GM18499 (cell line): ENCODE measurements at regions not wholly inside any gene's neighbourhood (a gene's known extent, or its start where the extent isn't known, plus 50 kb on each side); places are given as distances from the start of the nearest gene placed in this dataset.

Experiments
- ATAC-seq: cut with Tn5 transposase; IDR thresholded peaks from one replicate; pipeline ENCODE4 v1.9.1; 2021; ENCODE audit warnings: moderate number of reproducible peaks; ENCODE audit not compliant: insufficient read depth, unreplicated experiment

DNA sequence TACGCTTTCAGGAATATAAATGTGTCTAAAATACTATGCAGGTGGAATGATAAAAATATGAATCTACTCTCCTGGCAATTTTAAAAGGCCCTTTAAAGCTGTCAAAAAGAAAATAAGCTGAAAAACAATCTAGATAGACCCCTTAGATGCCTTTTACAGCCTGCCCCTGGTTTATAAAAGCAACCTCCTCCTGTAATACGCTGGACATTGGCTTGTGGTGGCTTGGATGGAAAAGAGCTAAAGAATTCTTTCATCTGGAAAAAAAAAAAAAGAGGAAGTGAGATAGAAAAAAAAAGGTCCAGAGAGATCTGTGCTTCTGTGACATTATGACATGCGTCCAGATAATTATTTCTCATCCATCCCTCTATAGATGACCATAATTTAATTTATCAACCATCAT, 115.9 kb upstream of the NRSN1 start:
- no peak for ATAC-seq

DNA sequence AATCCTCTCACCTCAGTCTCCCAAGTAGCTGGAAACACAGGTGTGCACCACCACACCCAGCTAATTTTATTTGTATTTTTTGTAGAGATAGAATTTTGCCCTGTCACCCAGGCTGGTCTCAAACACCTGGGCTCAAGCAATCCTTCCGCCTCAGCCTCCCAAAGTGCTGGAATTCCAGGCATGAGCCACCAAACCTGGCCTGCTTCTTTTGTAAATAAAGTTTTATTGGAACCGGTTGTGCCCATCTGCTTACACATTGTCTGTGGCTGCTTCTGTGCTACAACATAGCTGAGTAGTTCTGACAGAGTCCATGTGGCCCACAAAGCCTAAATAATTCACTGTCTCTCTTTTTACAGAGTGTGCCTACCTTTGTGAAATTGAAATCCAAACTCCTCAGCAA, 109.7 kb upstream of the NRSN1 start:
- no peak for ATAC-seq

DNA sequence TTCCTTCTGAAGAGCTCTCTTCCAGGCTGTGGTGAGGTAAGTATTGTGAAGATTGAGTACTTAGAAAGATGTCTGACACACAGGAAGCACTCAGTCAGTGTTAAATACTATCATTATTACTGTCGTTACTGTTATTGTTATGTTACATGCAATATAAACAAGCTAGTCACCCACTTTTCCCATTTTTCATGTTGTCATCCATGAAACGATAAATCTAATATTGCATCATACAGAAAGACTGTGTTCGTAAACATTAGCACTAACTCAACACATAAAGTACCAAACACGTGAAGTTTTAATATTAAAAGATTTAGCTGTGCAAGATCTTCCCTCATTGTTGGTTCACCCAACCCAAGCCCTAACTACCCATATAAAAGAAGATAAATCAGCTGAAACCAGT, 109.2 kb upstream of the NRSN1 start:
- ATAC-seq: no peak

GRCh38 chr6:24019393-24019792, 106.6 kb upstream of the NRSN1 start:
- no peak for ATAC-seq

- ATAC-seq: no peak
Measured at GRCh38 chr6:24019830-24020229, 106.2 kb upstream of the NRSN1 start.

DNA sequence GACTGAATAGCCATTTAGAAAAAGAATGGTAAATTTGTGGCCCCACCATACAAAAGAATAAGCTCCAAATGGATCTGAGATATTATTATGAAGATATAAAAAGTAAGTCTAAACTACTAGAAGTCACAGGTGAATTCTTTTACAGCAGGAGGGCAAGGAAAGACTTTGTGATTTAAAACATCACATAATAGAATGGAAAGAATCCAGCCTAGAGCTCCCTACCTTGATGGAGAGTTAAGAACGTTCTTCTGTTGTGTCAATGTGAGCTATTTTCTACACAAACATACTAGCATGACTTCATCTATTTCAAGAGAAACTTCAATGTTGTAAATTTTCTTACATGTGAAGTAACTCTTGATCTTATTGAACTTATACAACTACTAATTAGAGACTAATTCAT, 100.0 kb upstream of the NRSN1 start:
- no peak for ATAC-seq

GRCh38 chr6:24031496-24031895, 94.5 kb upstream of the NRSN1 start:
- ATAC-seq: no peak

DNA sequence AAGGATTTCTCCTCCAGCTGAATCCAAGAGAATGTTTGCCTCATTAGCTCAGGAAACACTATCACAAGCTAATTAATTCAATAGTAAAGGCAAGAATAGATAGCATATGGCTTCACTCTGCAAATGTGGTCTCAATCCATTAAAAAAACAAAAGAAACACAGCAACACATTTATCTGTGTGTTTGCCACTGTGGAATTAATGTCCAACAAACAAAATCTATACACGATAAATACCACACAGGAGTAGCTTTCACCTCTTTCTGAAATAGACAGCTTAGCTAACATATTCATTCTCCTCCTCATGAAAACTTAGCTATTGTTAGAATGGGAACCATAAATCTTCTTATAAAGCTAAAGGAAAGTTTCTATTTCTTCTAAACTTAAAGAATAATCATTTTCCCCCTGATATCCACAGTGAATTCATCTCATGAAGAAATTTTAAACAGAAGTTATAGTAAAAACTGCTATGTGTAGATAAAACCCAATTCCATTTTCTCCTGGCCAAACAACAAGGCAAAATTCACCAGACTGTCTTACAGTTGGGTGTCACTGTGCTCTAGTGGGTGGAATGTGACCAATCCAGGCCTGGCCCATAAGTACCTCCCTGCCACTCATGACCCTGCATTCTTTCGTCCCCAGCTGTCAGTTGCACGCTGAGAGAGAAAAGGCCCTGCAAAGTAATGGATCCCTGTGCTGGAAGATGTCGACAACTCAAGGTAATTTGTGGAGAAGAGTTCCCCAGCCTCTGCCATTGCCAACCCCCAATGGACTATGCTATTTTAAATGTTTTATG, 92.9 kb upstream of the NRSN1 start:
- no peak for ATAC-seq

GRCh38 chr6:24043848-24044247, 82.2 kb upstream of the NRSN1 start:
- ATAC-seq: no peak

- ATAC-seq: no peak
Measured at GRCh38 chr6:24051942-24052589, 73.9 kb upstream of the NRSN1 start.

GRCh38 chr6:24052590-24052961, 73.4 kb upstream of the NRSN1 start:
- no peak for ATAC-seq

GRCh38 chr6:24053057-24053456, 73.0 kb upstream of the NRSN1 start:
- no peak for ATAC-seq

DNA sequence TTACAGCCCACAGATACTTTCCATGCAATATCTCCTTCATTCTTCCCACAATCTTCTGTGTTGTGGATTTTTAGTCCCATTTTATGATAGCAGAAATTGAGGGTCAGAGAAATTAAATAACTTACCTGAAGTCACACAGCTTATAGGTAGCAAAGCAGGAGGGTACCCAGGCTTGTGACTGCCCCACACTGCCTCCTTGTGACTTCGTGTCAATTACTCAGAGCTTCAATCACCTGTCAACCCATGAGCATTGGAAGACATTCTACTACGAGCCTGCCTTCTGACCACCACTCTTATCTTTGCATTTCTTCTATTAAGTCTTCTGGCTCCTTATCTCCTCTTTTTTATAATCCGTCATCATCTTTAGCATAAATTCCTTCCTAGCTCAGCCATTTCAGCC, 71.6 kb upstream of the NRSN1 start:
- ATAC-seq: no peak

- ATAC-seq: no peak
Measured at GRCh38 chr6:24056567-24056966, 69.4 kb upstream of the NRSN1 start.

DNA sequence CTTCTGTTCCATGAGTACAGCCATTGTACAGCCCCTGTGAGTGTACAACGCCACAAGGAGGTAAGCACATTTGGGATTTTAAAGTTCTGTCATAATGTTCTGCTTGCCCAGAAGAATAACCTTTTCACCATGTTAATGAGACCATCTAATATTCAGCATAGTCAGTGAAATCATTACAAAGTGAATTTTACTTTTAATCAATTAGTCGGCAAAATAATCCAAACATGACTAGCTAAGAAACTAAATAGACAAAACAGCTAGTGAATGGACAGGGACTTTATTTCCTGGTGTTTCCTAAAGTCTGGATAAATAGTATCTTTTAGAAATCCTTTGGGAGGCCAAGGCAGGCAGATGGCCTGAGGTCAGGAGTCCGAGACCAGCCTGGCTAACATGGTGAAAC, 69.0 kb upstream of the NRSN1 start:
- no peak for ATAC-seq

- peak; percentile 95 for ATAC-seq
Measured at GRCh38 chr6:24060982-24061754, 64.8 kb upstream of the NRSN1 start.

- ATAC-seq: no peak
Measured at GRCh38 chr6:24064106-24064505, 61.9 kb upstream of the NRSN1 start.

- no peak for ATAC-seq
Measured at GRCh38 chr6:24064832-24065231, 61.2 kb upstream of the NRSN1 start.

GRCh38 chr6:24069526-24069925, 56.5 kb upstream of the NRSN1 start:
- ATAC-seq: no peak

GRCh38 chr6:24072038-24072746, 53.8 kb upstream of the NRSN1 start:
- ATAC-seq: no peak

GRCh38 chr6:24076011-24076410, 50.0 kb upstream of the NRSN1 start:
- no peak for ATAC-seq
